ENCODE measurements at regions not wholly inside any gene's neighbourhood (a gene's known extent, or its start where the extent isn't known, plus 50 kb on each side); places are given as distances from the start of the nearest gene placed in this dataset.
"Not testable (repeated sequence)": the region's sequence is repeated elsewhere in the genome, so short reads cannot be mapped to it uniquely, and the experiment has no call there.

GRCh38 chr1:219430419-219430818 lies 182.5 kb downstream of the ZC3H11B start:
- DNase-seq: peak; percentile 63

GRCh38 chr1:219428651-219429050 lies 184.3 kb downstream of the ZC3H11B start:
- no peak for DNase-seq

DNA sequence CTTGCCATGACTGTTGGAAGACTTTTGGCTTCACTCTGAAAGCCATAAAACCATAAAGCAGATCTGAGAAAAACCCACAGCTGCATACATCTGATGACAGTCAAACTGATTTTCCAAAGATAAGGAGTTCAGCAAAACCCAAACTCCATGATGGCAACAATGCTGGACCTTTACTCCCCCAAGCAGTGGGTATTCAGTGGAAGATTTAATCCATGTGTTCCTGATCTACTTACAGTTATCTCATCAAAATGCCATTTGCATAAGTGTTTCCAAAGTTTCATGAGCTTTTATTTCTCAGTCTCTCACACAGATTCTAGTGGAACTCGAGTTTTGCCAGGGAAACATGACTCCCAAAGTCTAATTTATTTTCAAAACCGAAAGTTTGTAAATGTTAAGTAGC lies 184.9 kb downstream of the ZC3H11B start:
- DNase-seq: peak; percentile 70

- DNase-seq: no peak
These were observed 185.5 kb downstream of the ZC3H11B start for GRCh38 chr1:219427403-219427802.

- peak; percentile 82 for DNase-seq
These were observed 189.9 kb downstream of the ZC3H11B start for GRCh38 chr1:219422811-219423598.

- no peak for DNase-seq
These were observed 192.0 kb downstream of the ZC3H11B start for GRCh38 chr1:219420913-219421312.

- no peak for DNase-seq
These were observed 193.0 kb downstream of the ZC3H11B start for GRCh38 chr1:219419860-219420259.

- no peak for DNase-seq
These were observed 193.8 kb downstream of the ZC3H11B start for GRCh38 chr1:219419065-219419464.

DNA sequence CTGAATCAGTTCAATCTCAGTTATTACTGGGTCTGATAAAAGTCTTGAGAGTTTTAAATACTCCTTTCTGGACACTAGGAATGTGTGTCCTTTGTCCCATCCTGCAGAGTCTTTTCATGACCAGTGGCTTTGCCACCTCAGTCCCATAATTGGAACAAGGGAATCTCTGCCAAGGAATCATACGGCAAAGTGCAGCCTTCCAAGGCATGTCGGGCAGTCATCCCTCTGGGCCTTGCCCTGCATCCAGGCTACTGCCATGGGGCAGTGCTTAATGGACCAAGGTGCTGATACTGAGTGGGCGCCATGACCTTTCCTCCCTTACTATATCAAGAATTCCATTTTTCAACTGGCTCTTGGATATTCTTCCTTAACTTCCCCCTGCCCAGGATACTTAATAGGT lies 195.3 kb downstream of the ZC3H11B start:
- no peak for DNase-seq

- peak; percentile 48 for DNase-seq
These were observed 196.2 kb downstream of the ZC3H11B start for GRCh38 chr1:219416598-219417238.

GRCh38 chr1:219415915-219416314 lies 197.0 kb downstream of the ZC3H11B start:
- no peak for DNase-seq

GRCh38 chr1:219415433-219415832 lies 197.5 kb downstream of the ZC3H11B start:
- DNase-seq: no peak

DNA sequence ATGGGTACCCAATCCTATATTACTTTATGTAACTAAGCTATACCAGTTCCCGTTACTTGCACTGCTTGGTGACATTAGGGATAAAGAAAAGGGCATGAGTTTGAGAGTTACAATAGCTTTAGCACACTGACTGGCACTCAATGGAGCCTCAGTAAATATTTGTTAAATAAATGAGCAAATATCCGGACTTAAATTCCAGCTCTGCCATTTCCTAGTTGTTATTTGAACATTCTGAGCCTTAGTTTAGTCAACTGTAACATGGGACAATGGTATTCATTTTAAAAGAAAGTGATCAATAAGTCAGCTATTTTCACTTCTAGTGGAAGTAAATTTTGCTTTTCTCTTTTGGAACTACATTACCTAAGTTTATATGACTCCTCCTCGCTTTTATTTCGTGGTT lies 198.7 kb downstream of the ZC3H11B start:
- DNase-seq: no peak

GRCh38 chr1:219413536-219413935 lies 199.4 kb downstream of the ZC3H11B start:
- DNase-seq: no peak

GRCh38 chr1:219412772-219413171 lies 200.1 kb downstream of the ZC3H11B start:
- DNase-seq: peak; percentile 88

GRCh38 chr1:219410721-219411120 lies 202.2 kb downstream of the ZC3H11B start:
- not testable (repeated sequence) for DNase-seq

DNA sequence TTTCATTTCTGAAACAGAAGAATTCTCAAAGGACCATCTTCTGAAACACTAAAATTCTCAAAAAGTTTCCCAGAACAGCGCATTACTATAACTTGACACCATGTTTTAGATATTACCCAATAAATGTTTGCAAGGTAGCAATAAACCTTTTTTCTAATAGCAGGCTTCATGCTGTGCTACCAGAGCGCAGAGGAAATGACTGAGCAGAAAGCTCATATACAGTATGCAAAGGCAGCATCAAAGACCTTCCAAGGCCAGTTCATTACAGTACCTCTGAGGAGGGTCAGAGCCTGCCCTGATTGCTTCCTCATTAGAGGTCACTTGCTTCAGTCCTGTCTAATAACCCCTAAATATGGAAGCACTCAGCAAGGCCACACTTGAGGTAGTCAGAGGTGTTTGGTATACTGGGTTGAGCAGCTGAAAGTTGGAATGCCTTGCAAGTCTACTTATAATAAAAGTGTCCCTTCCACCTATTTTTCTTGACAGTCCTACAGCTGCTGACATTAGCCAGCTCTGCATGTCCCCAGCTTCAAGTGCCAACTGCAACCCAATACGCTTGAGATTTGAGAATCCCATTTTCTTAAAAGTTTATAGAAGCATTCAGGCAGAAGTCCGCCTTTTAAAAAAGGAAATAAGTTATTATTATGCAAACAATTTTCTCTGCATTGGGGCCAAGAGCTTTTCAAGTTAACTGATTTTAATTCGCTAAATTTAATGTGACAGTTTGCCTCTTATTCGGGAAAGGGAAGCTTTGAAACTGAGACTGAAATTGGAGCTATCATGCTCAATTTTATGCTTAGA lies 207.2 kb downstream of the ZC3H11B start:
- no peak for DNase-seq

- no peak for DNase-seq
These were observed 208.3 kb downstream of the ZC3H11B start for GRCh38 chr1:219404629-219405028.

DNA sequence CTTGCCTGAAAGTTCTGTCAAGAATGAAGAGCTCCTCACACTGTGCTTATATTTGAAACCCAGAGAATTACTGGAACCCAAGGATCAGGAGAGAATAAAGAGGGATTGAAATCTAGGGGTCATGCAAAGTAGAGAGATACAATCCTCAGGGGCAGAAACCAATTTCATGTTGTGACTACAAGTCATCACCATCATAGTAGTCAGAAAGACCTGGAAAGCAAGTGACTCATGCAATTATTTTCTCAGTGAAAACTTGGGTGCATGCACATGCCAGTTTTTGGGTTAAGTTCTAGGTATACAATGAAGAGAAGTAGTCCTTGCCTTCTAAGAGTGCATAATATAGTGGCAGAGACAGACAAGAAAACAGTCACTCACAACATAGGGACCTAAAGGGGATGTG lies 210.0 kb downstream of the ZC3H11B start:
- no peak for DNase-seq

DNA sequence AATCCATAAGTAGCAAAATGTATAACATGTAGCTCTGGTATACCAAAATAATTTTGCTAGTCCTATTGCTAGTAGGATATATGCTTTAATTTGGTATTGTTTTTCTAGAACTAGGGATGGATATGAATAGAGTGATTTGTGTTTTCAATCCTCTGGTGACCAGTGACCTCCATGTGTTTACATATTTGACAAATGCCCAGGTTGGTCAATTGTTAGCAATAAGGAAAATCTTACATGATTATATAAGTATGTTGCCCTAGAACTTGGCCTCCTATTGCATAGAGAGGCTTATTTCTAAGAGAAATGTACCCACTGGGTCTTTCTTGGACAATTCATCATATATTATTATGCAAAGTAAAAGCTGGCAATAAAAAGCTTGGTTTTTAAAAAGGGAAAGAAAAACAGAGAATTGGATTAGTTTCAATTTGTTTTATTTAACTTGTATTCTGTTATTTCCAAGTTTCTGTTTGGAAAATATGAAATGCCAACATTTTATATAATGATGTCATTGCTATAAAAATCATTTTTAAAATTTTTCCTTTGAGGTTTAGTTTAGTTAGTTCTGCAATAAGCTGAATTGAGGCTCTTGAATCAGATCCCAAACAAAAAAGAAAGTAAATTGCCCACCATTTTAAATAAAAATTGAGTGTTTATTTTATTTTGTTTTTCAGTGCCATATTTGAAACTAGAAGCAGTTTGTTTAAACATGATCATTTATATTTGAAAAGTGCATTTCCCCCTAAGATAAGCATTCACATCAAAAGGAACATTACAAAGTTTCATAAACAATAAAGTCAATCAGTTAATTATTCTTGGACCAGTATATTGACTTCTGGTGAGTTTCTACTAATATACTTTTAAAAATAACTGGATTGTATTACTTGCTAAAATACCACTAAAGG lies 210.9 kb downstream of the ZC3H11B start:
- DNase-seq: no peak

DNA sequence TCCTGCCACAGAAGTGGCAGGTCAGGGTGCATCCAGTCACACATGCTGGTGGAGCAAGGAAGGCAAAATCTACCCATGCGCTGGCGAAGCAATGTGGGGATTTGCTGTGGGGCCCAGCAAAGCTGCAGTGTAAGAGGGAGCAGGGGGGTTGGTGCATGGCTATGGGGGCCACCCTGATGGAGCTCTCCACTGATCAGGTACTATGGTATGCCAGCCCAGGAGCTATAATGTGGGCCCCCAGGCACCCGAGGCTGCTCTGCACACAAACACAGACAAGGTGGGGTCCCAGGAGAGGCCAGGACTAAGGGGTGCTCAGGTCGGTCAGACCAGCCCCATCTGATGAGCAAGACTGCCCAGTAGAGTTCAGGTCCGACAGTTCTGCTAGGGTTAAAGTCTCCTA lies 213.5 kb downstream of the ZC3H11B start:
- DNase-seq: no peak

- no peak for DNase-seq
These were observed 214.0 kb downstream of the ZC3H11B start for GRCh38 chr1:219398815-219399396.

Data from fibroblast of skin of right biceps (primary cell).